Renal cortex interstitium (tissue), 11 donors: ENCODE measurements at regions not wholly inside any gene's neighbourhood (a gene's known extent, or its start where the extent isn't known, plus 50 kb on each side); places are given as distances from the start of the nearest gene placed in this dataset.
A peak's percentile ranks its signal among the peaks of the same experiment; 100 is the strongest.
"Not testable (repeated sequence)": the region's sequence is repeated elsewhere in the genome, so short reads cannot be mapped to it uniquely, and the experiment has no call there.

ENCODE experiments used
- DNase-seq, 11 donors: peaks; one replicate each; pipeline ENCODE4 v3.0.0-alpha.2; 2013; ENCODE audit warnings: low read depth in 9 of 11, low spot score in 4 of 11; ENCODE audit errors: extremely low read depth in 1 of 11

- not testable (repeated sequence) for DNase-seq
These were observed 89.7 kb upstream of the DNAH14 start for GRCh38 chr1:224839648-224840300.

- DNase-seq, result not testable (repeated sequence)
These were observed 87.7 kb upstream of the DNAH14 start for GRCh38 chr1:224841803-224842202.

GRCh38 chr1:224846119-224846907 lies 83.2 kb upstream of the DNAH14 start:
- DNase-seq, result no peak

GRCh38 chr1:224850446-224850845 lies 79.0 kb upstream of the DNAH14 start:
- no peak for DNase-seq

- DNase-seq, result no peak
These were observed 78.1 kb upstream of the DNAH14 start for GRCh38 chr1:224851210-224851847.

GRCh38 chr1:224851848-224852261 lies 77.6 kb upstream of the DNAH14 start:
- DNase-seq, result no peak

- DNase-seq, result peak in 6 of 11 donors; percentile 41 to 59 (median 49)
These were observed 76.4 kb upstream of the DNAH14 start for GRCh38 chr1:224852901-224853568.

- DNase-seq, result no peak
These were observed 72.5 kb upstream of the DNAH14 start for GRCh38 chr1:224856973-224857372.

- no peak for DNase-seq
These were observed 69.8 kb upstream of the DNAH14 start for GRCh38 chr1:224859651-224860050.

GRCh38 chr1:224860488-224861338 lies 68.8 kb upstream of the DNAH14 start:
- DNase-seq, result no peak

GRCh38 chr1:224861339-224861716 lies 68.1 kb upstream of the DNAH14 start:
- no peak for DNase-seq

GRCh38 chr1:224863486-224863885 lies 66.0 kb upstream of the DNAH14 start:
- no peak for DNase-seq

- DNase-seq, result no peak
These were observed 65.5 kb upstream of the DNAH14 start for GRCh38 chr1:224864006-224864405.

GRCh38 chr1:224865510-224865909 lies 64.0 kb upstream of the DNAH14 start:
- no peak for DNase-seq

GRCh38 chr1:224866940-224867339 lies 62.5 kb upstream of the DNAH14 start:
- no peak for DNase-seq

GRCh38 chr1:224867715-224868114 lies 61.8 kb upstream of the DNAH14 start:
- no peak for DNase-seq

GRCh38 chr1:224872832-224873433 lies 56.5 kb upstream of the DNAH14 start:
- no peak for DNase-seq
